Retina (tissue), 1 donor: ENCODE measurements at regions not wholly inside any gene's neighbourhood (a gene's known extent, or its start where the extent isn't known, plus 50 kb on each side); places are given as distances from the start of the nearest gene placed in this dataset.
"Not testable (repeated sequence)": the region's sequence is repeated elsewhere in the genome, so short reads cannot be mapped to it uniquely, and the experiment has no call there.

Experiments used
- DNase-seq: peaks from one replicate; pipeline ENCODE4 v3.0.0-alpha.2; 2016

GRCh38 chr14:105601360-105602242, 75.2 kb downstream of the TMEM121 start:
- no peak for DNase-seq

- DNase-seq: no peak
Observed at GRCh38 chr14:105602243-105602750, 75.9 kb downstream of the TMEM121 start.

- DNase-seq: no peak
Observed at GRCh38 chr14:105602799-105603793, 76.7 kb downstream of the TMEM121 start.

- not testable (repeated sequence) for DNase-seq
Observed at GRCh38 chr14:105604531-105605463, 78.4 kb downstream of the TMEM121 start.

- DNase-seq: no peak
Observed at GRCh38 chr14:105605464-105606304, 79.3 kb downstream of the TMEM121 start.

- DNase-seq: not testable (repeated sequence)
Observed at GRCh38 chr14:105606305-105606975, 80.1 kb downstream of the TMEM121 start.

- not testable (repeated sequence) for DNase-seq
Observed at GRCh38 chr14:105607025-105607424, 80.6 kb downstream of the TMEM121 start.

GRCh38 chr14:105614987-105615386, 88.6 kb downstream of the TMEM121 start:
- DNase-seq: not testable (repeated sequence)

- DNase-seq: not testable (repeated sequence)
Observed at GRCh38 chr14:105615986-105616801, 89.8 kb downstream of the TMEM121 start.

GRCh38 chr14:105616802-105617192, 90.4 kb downstream of the TMEM121 start:
- no peak for DNase-seq

GRCh38 chr14:105617201-105617777, 90.9 kb downstream of the TMEM121 start:
- no peak for DNase-seq

- DNase-seq: not testable (repeated sequence)
Observed at GRCh38 chr14:105617805-105618204, 91.4 kb downstream of the TMEM121 start.

GRCh38 chr14:105619324-105619723, 92.9 kb downstream of the TMEM121 start:
- DNase-seq: not testable (repeated sequence)

- not testable (repeated sequence) for DNase-seq
Observed at GRCh38 chr14:105620178-105620864, 93.9 kb downstream of the TMEM121 start.

- DNase-seq: not testable (repeated sequence)
Observed at GRCh38 chr14:105620865-105621471, 94.6 kb downstream of the TMEM121 start.

- DNase-seq: not testable (repeated sequence)
Observed at GRCh38 chr14:105621479-105622328, 95.3 kb downstream of the TMEM121 start.
